Fibroblast of lung (primary cell): ENCODE measurements at regions not wholly inside any gene's neighbourhood (a gene's known extent, or its start where the extent isn't known, plus 50 kb on each side); places are given as distances from the start of the nearest gene placed in this dataset.

Experiments
- CTCF ChIP-seq, 2 donors: IDR thresholded peaks in 1 of 2; conservative IDR thresholded peaks in 1 of 2; 1 replicate in 1 of 2; 2 replicates in 1 of 2; pipeline ENCODE4 v1.5.1; 2011 to 2012; ENCODE audit warnings: low read length in 2 of 2, control low read depth in 1 of 2, inconsistent platforms in 1 of 2, low read depth in 1 of 2, mild to moderate bottlenecking in 1 of 2
- EZH2 ChIP-seq: IDR thresholded peaks from 2 replicates; pipeline ENCODE4 v1.5.1; 2012; ENCODE audit warnings: low read length, control low read depth, mild to moderate bottlenecking; ENCODE audit errors: missing control alignments

- TF ChIP-seq CTCF (conservative IDR thresholded peaks at IDR 0.05 in 1 of 2, IDR thresholded peaks at IDR 0.05 in 1 of 2; ENCODE audit: low read depth in 1 of 2, low read length in 2 of 2), result no peak
- no peak for TF ChIP-seq EZH2
Measured at GRCh38 chr3:18179521-18179920, 245.6 kb downstream of the SATB1 start.
